Activated naive CD4-positive, alpha-beta T cell treated with anti-CD3 and anti-CD28 coated beads, Interleukin-2, amount 10 ng/mL, durations not matched to agents 7 days and 5 days (primary cell): ENCODE measurements at regions not wholly inside any gene's neighbourhood (a gene's known extent, or its start where the extent isn't known, plus 50 kb on each side); places are given as distances from the start of the nearest gene placed in this dataset.

Experiments used
- CTCF ChIA-PET: fragments of 350-600 bp; sonication (Branson Sonifier 250); formaldehyde crosslinking; loops from one replicate; lab custom pipeline; 2021; ENCODE audit warnings: antibody characterized with exemption; lab: Charles Lee
- DNase-seq: peaks from one replicate; pipeline ENCODE4 v3.0.0-alpha.2; 2020
- H3K27ac Mint-ChIP-seq: one replicate; pipeline ENCODE4 v1.8.0; 2021; ENCODE audit warnings: mild to moderate bottlenecking, moderate library complexity, mixed read lengths
- H3K27me3 Mint-ChIP-seq: one replicate; pipeline ENCODE4 v1.8.0; 2021; ENCODE audit warnings: mild to moderate bottlenecking, mixed read lengths
- H3K36me3 Mint-ChIP-seq: one replicate; pipeline ENCODE4 v1.8.0; 2021; ENCODE audit warnings: mixed read lengths
- H3K4me1 Mint-ChIP-seq: one replicate; pipeline ENCODE4 v1.8.0; 2021; ENCODE audit warnings: mixed read lengths
- H3K4me3 Mint-ChIP-seq: one replicate; pipeline ENCODE4 v1.8.0; 2021; ENCODE audit warnings: mild to moderate bottlenecking, moderate library complexity, mixed read lengths
- H3K9me3 Mint-ChIP-seq: one replicate; pipeline ENCODE4 v1.8.0; 2021; ENCODE audit warnings: mixed read lengths

- H3K4me3 Mint-ChIP-seq, result no peak overlapping the region
- H3K9me3 Mint-ChIP-seq, result peaks cover 6% of the 10 kb centered on the region
- CTCF ChIA-PET, result interaction anchor here (1.4 to 1.6 kb wide), 2 partner anchors 99 to 325 kb away, joined by 3 to 4 read pairs; no protein-coding TSS in a partner anchor
- peak; percentile 35 for DNase-seq
- H3K27me3 Mint-ChIP-seq, result no peaks in the 10 kb centered on the region
- peaks cover 40% of the 10 kb centered on the region for H3K4me1 Mint-ChIP-seq
- no peak overlapping the region for H3K27ac Mint-ChIP-seq
- peaks cover 8% of the 10 kb centered on the region for H3K36me3 Mint-ChIP-seq
Observed at GRCh38 chr21:34022627-34023335, 50.6 kb upstream of the MRPS6 start.

GRCh38 chr21:34021726-34022125 is 51.7 kb upstream of the MRPS6 start:
- H3K4me3 Mint-ChIP-seq, result no peak overlapping the region
- DNase-seq, result no peak
- H3K27me3 Mint-ChIP-seq, result no peaks in the 10 kb centered on the region
- CTCF ChIA-PET, result no interaction called here
- no peak overlapping the region for H3K27ac Mint-ChIP-seq
- peaks cover 13% of the 10 kb centered on the region for H3K9me3 Mint-ChIP-seq
- H3K36me3 Mint-ChIP-seq, result peaks cover 13% of the 10 kb centered on the region
- peaks cover 51% of the 10 kb centered on the region for H3K4me1 Mint-ChIP-seq

- no peak for DNase-seq
- Mint-ChIP-seq H3K36me3 (peaks cover 13% of the 10 kb centered on the region), H3K9me3 (peaks cover 13% of the 10 kb centered on the region), H3K27ac (no peak overlapping the region), H3K4me1 (peaks cover 51% of the 10 kb centered on the region), H3K27me3 (no peaks in the 10 kb centered on the region), H3K4me3 (no peak overlapping the region)
- CTCF ChIA-PET, result interaction anchor here (0.8 kb wide), 1 partner anchor 9 kb away, joined by 3 read pairs; no protein-coding TSS in a partner anchor
Observed at GRCh38 chr21:34020983-34021553, 52.3 kb upstream of the MRPS6 start.

GRCh38 chr21:34020005-34020847 is 53.2 kb upstream of the MRPS6 start:
- Mint-ChIP-seq H3K9me3 (peaks cover 22% of the 10 kb centered on the region), H3K4me1 (peaks cover 51% of the 10 kb centered on the region), H3K36me3 (peaks cover 17% of the 10 kb centered on the region), H3K4me3 (no peak overlapping the region), H3K27me3 (no peaks in the 10 kb centered on the region), H3K27ac (no peak overlapping the region)
- DNase-seq, result no peak
- CTCF ChIA-PET, result interaction anchor here (0.8 to 1.3 kb wide), 2 partner anchors 8 to 96 kb away, joined by 3 to 4 read pairs; no protein-coding TSS in a partner anchor

GRCh38 chr21:34019402-34019801 is 54.0 kb upstream of the MRPS6 start:
- no peak for DNase-seq
- H3K4me3 Mint-ChIP-seq, result no peak overlapping the region
- no peaks in the 10 kb centered on the region for H3K27me3 Mint-ChIP-seq
- H3K27ac Mint-ChIP-seq, result no peak overlapping the region
- H3K9me3 Mint-ChIP-seq, result peaks cover 28% of the 10 kb centered on the region
- H3K4me1 Mint-ChIP-seq, result peaks cover 51% of the 10 kb centered on the region
- CTCF ChIA-PET, result interaction anchor here (1.3 kb wide), 1 partner anchor 95 kb away, joined by 4 read pairs; no protein-coding TSS in a partner anchor
- H3K36me3 Mint-ChIP-seq, result peaks cover 20% of the 10 kb centered on the region

- Mint-ChIP-seq H3K27me3 (no peaks in the 10 kb centered on the region), H3K9me3 (peaks cover 33% of the 10 kb centered on the region)
- CTCF ChIA-PET, result interaction anchor here (1.3 kb wide), 1 partner anchor 95 kb away, joined by 4 read pairs; no protein-coding TSS in a partner anchor
Observed at GRCh38 chr21:34018910-34019309, 54.5 kb upstream of the MRPS6 start.

GRCh38 chr21:34018185-34018584 is 55.2 kb upstream of the MRPS6 start:
- no peak for DNase-seq
- H3K4me1 Mint-ChIP-seq, result peaks cover 51% of the 10 kb centered on the region
- H3K27ac Mint-ChIP-seq, result no peak overlapping the region
- H3K9me3 Mint-ChIP-seq, result peaks cover 39% of the 10 kb centered on the region
- H3K36me3 Mint-ChIP-seq, result peaks cover 20% of the 10 kb centered on the region
- H3K4me3 Mint-ChIP-seq, result no peak overlapping the region
- CTCF ChIA-PET, result no interaction called here
- no peaks in the 10 kb centered on the region for H3K27me3 Mint-ChIP-seq

More at GRCh38 chr21:34018910-34019309, 54.5 kb upstream of the MRPS6 start:
- DNase-seq, result no peak
- H3K36me3 Mint-ChIP-seq, result peaks cover 20% of the 10 kb centered on the region
- H3K27ac Mint-ChIP-seq, result no peak overlapping the region
- H3K4me3 Mint-ChIP-seq, result no peak overlapping the region
- H3K4me1 Mint-ChIP-seq, result peaks cover 51% of the 10 kb centered on the region

DNA sequence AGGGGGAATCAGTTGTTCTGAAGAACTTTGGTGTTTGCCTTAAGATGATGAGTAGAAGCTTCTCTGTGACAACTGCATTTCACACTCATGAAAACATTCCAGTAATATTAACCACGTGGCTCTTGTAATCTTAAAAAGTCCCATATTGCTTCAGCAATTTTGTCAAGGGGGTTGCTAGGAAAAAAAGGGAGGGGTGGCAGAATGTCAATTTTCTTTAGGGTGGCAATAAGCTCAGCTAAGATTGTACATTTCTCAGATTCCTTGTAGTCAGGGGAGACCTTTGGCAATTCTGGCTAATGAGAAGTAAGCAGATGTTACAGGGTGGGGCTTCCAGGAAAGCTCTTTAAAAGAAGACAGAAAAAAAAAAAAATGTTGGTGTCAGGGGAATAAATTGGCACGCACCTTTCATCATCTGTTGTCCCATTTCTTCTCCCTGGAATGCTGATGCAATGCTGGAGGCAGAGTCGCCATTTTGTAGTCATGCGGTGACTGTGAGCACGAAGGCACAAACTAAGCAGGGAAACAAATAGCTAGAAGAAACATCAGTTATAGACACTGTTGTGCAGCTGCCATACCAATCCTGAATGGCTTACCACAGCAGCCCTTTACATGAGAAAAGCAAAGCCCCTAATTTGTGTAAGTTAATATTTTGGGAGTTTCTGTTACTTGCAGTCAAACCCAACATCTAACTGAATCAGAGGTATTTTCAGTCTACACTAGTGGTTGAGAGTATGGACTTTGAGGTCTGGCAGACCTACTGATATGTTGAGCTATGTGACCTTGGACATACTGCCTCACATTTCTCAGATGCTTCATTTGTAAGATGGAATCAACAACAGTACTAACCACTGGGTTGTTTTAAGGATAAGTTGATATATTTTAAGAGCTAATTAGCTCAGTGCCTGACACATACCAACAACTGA is 56.1 kb upstream of the MRPS6 start:
- DNase-seq, result no peak
- H3K4me3 Mint-ChIP-seq, result no peak overlapping the region
- CTCF ChIA-PET, result interaction anchor here (0.9 to 1.3 kb wide), 2 partner anchors 16 to 93 kb away, joined by 3 read pairs; no protein-coding TSS in a partner anchor
- H3K27ac Mint-ChIP-seq, result peak overlapping the region; percentile 11
- H3K9me3 Mint-ChIP-seq, result peaks cover 46% of the 10 kb centered on the region
- H3K36me3 Mint-ChIP-seq, result peaks cover 24% of the 10 kb centered on the region
- no peaks in the 10 kb centered on the region for H3K27me3 Mint-ChIP-seq
- peaks cover 51% of the 10 kb centered on the region for H3K4me1 Mint-ChIP-seq

DNA sequence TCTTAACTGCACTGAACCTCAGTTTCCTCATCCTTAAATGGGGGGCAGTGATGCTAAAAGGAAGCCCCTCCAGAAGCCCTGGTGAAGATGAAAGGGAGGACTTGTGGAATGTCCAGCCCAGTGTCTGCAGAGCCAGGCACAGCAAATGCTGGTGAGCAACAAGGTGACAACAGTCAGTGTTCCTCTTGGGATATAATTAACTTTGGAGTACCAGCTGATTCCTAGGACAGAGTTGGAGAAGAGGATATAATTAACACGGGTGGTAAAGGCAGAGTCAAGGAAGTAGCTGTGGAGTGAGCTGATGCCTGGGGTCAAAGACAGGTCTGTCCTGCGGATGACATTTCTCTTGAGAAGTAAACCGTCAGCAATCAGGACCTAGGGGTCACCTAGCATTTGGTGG is 60.7 kb upstream of the MRPS6 start:
- Mint-ChIP-seq H3K27ac (no peak overlapping the region), H3K4me1 (peaks cover 14% of the 10 kb centered on the region), H3K27me3 (no peaks in the 10 kb centered on the region), H3K36me3 (peaks cover 26% of the 10 kb centered on the region), H3K4me3 (no peak overlapping the region), H3K9me3 (peaks cover 60% of the 10 kb centered on the region)
- CTCF ChIA-PET, result interaction anchor here (0.7 kb wide), 1 partner anchor 8 kb away, joined by 3 read pairs; no protein-coding TSS in a partner anchor
- DNase-seq, result no peak

DNA sequence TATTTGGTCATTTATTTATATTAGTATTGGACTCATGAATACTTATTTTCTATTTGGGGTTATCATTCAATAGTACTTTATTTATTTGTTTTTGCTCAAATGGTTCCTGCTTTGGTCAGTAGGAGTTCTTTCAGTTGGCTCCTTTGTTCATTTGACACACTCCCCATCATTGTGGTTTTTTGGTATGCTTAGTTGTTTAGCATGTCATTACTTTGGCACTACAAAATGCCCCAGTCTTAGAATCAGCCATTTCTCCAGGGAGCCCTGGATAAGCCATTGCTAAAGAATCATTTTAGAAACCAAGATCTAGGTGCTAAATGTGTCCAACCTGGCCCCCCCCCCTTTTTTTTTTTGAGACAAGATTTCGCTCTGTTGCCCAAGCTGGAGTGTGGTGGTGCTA is 61.7 kb upstream of the MRPS6 start:
- Mint-ChIP-seq H3K4me1 (peaks cover 8% of the 10 kb centered on the region), H3K36me3 (peaks cover 22% of the 10 kb centered on the region), H3K27me3 (no peaks in the 10 kb centered on the region), H3K27ac (no peak overlapping the region), H3K9me3 (peaks cover 57% of the 10 kb centered on the region), H3K4me3 (no peak overlapping the region)
- no peak for DNase-seq
- CTCF ChIA-PET, result interaction anchor here (0.7 kb wide), 1 partner anchor 9 kb away, joined by 3 read pairs; no protein-coding TSS in a partner anchor

- Mint-ChIP-seq H3K9me3 (peaks cover 42% of the 10 kb centered on the region), H3K27ac (no peak overlapping the region), H3K4me3 (no peak overlapping the region), H3K36me3 (peaks cover 16% of the 10 kb centered on the region), H3K27me3 (no peaks in the 10 kb centered on the region), H3K4me1 (peaks cover 8% of the 10 kb centered on the region)
- CTCF ChIA-PET, result no interaction called here
- DNase-seq, result no peak
Observed at GRCh38 chr21:34009193-34009592, 64.2 kb upstream of the MRPS6 start.

GRCh38 chr21:34008618-34009017 is 64.8 kb upstream of the MRPS6 start:
- H3K4me3 Mint-ChIP-seq, result no peak overlapping the region
- CTCF ChIA-PET, result no interaction called here
- H3K27me3 Mint-ChIP-seq, result no peaks in the 10 kb centered on the region
- no peak overlapping the region for H3K27ac Mint-ChIP-seq
- DNase-seq, result peak; percentile 28
- peaks cover 8% of the 10 kb centered on the region for H3K4me1 Mint-ChIP-seq
- peaks cover 16% of the 10 kb centered on the region for H3K36me3 Mint-ChIP-seq
- peaks cover 40% of the 10 kb centered on the region for H3K9me3 Mint-ChIP-seq

GRCh38 chr21:34006611-34007168 is 66.7 kb upstream of the MRPS6 start:
- peaks cover 7% of the 10 kb centered on the region for H3K36me3 Mint-ChIP-seq
- CTCF ChIA-PET, result no interaction called here
- H3K9me3 Mint-ChIP-seq, result peaks cover 23% of the 10 kb centered on the region
- H3K27ac Mint-ChIP-seq, result no peak overlapping the region
- H3K27me3 Mint-ChIP-seq, result no peaks in the 10 kb centered on the region
- no peak overlapping the region for H3K4me3 Mint-ChIP-seq
- peaks cover 8% of the 10 kb centered on the region for H3K4me1 Mint-ChIP-seq
- DNase-seq, result no peak
